A549 (cell line): ENCODE measurements at regions not wholly inside any gene's neighbourhood (a gene's known extent, or its start where the extent isn't known, plus 50 kb on each side); places are given as distances from the start of the nearest gene placed in this dataset.
"Not testable (repeated sequence)": the region's sequence is repeated elsewhere in the genome, so short reads cannot be mapped to it uniquely, and the experiment has no call there.

ENCODE experiments used
- ATAC-seq, 2 experiments: fragments of 200-7000 bp in 1 of 2; fragments of >200 bp in 1 of 2; cut with Nextera tagmentation in 1 of 2; cut with Tn5 transposase in 1 of 2; 3 replicates each; pipeline versions ENCODE4 v1.8.0 to v1.9.1; 2018 to 2020; ENCODE audit warnings: mild to moderate bottlenecking in 1 of 2, moderate library complexity in 1 of 2
- CTCF ChIA-PET: fragments of 300-600 bp; sonication (Branson Sonifier 250); formaldehyde crosslinking; extraction: SDS; loops from one replicate; lab custom pipeline; 2021; ENCODE audit warnings: antibody characterized with exemption, inconsistent platforms; lab: Yijun Ruan, JAX
- POLR2A ChIA-PET: fragments of 350-600 bp; formaldehyde crosslinking; extraction: SDS; loops from one replicate; lab custom pipeline; 2021; ENCODE audit warnings: antibody characterized with exemption, inconsistent platforms; lab: Yijun Ruan, JAX
- DNase-seq, 2 experiments: peaks; one replicate each; pipeline versions ENCODE4 v3.0.0 to v3.0.0-alpha.2; 2011 to 2016; ENCODE audit warnings: low read depth in 1 of 2, low spot score in 1 of 2
- FAIRE-seq: peaks from 2 replicates; lab custom pipeline; 2011; peaks lifted over from hg19 to GRCh38; lab: Jason Lieb, UNC
- H3K27ac ChIP-seq, 2 experiments: fragments of >200 bp; sonication (Bioruptor Twin); formaldehyde crosslinking; 3 replicates each; pipeline ENCODE4 v1.5.1; 2016 to 2017
- H3K4me1 ChIP-seq: fragments of >200 bp; sonication (Bioruptor Twin); formaldehyde crosslinking; 3 replicates; pipeline ENCODE4 v1.6.1; 2016
- H3K4me2 ChIP-seq: fragments of >200 bp; sonication (Bioruptor Twin); formaldehyde crosslinking; 3 replicates; pipeline ENCODE4 v1.6.1; 2016
- H3K4me3 ChIP-seq: fragments of >200 bp; sonication (Bioruptor Twin); formaldehyde crosslinking; 3 replicates; pipeline ENCODE4 v1.5.1; 2016
- H3K9me3 ChIP-seq: fragments of >200 bp; sonication (Bioruptor Twin); formaldehyde crosslinking; 3 replicates; pipeline ENCODE4 v1.6.1; 2016
- CEBPB ChIP-seq, 2 experiments: fragments of >200 bp in 1 of 2; sonication (Bioruptor Twin) in 1 of 2; formaldehyde crosslinking in 1 of 2; IDR thresholded peaks; 2 replicates each; pipeline ENCODE4 v1.6.1; 2012 to 2016
- CHD4 ChIP-seq: fragments of 200-600 bp; sonication (generic); IDR thresholded peaks from 2 replicates; pipeline ENCODE4 v1.6.1; 2016; ENCODE audit warnings: antibody characterized with exemption, mild to moderate bottlenecking, borderline replicate concordance
- E2F6 ChIP-seq: IDR thresholded peaks from 2 replicates; pipeline ENCODE4 v1.6.1; 2012; ENCODE audit warnings: low read depth, borderline replicate concordance
- EHMT2 ChIP-seq: fragments of 200-600 bp; sonication (generic); IDR thresholded peaks from 2 replicates; pipeline ENCODE4 v1.6.1; 2016; ENCODE audit warnings: antibody characterized with exemption, low read depth, mild to moderate bottlenecking, moderate library complexity
- ESRRA ChIP-seq: fragments of 150-350 bp; IDR thresholded peaks from 2 replicates; pipeline ENCODE4 v1.6.1; 2014; ENCODE audit warnings: mild to moderate bottlenecking, low read length, borderline replicate concordance
- FOSB ChIP-seq: fragments of 250-450 bp; sonication (Bioruptor Pico); IDR thresholded peaks from 2 replicates; pipeline ENCODE4 v1.5.0; 2020; ENCODE audit warnings: mild to moderate bottlenecking, moderate library complexity
- FOSL2 ChIP-seq, 2 experiments: fragments of 450-650 bp in 1 of 2; fragments of >200 bp in 1 of 2; sonication (Bioruptor Twin) in 1 of 2; formaldehyde crosslinking; IDR thresholded peaks; 2 replicates each; pipeline versions ENCODE4 v1.5.0 to v1.6.1; 2016 to 2020; ENCODE audit warnings: mild to moderate bottlenecking in 1 of 2, moderate library complexity in 1 of 2
- FOXS1 ChIP-seq: fragments of 250-450 bp; sonication (Bioruptor Pico); IDR thresholded peaks from 2 replicates; pipeline ENCODE4 v1.5.0; 2020; ENCODE audit warnings: mild to moderate bottlenecking, moderate library complexity
- HDAC2 ChIP-seq: fragments of 200-600 bp; sonication (generic); IDR thresholded peaks from 2 replicates; pipeline ENCODE4 v1.6.1; 2016
- JUNB ChIP-seq: fragments of >200 bp; sonication (Bioruptor Twin); formaldehyde crosslinking; IDR thresholded peaks from 2 replicates; pipeline ENCODE4 v1.6.1; 2016
- PHF8 ChIP-seq: fragments of 200-600 bp; sonication (generic); IDR thresholded peaks from 2 replicates; pipeline ENCODE4 v1.6.1; 2016; ENCODE audit warnings: low read depth, mild to moderate bottlenecking, antibody characterized with exemption, moderate library complexity, borderline replicate concordance
- POLR2A ChIP-seq: IDR thresholded peaks from 2 replicates; pipeline ENCODE4 v1.6.1; 2012; ENCODE audit warnings: mild to moderate bottlenecking, low read length
- POLR2AphosphoS2 ChIP-seq: conservative IDR thresholded peaks from 2 replicates; pipeline ENCODE4 v1.6.1; 2012; ENCODE audit warnings: low read length, improper control_type of control experiment, inconsistent platforms
- RAD21 ChIP-seq, 2 experiments: fragments of >200 bp in 1 of 2; sonication (Bioruptor Twin) in 1 of 2; formaldehyde crosslinking in 1 of 2; IDR thresholded peaks in 1 of 2; conservative IDR thresholded peaks in 1 of 2; 2 replicates in 1 of 2; 3 replicates in 1 of 2; pipeline ENCODE4 v1.6.1; 2012 to 2018; ENCODE audit warnings: inconsistent platforms in 1 of 2
- RCOR1 ChIP-seq: fragments of 150-350 bp; IDR thresholded peaks from 2 replicates; pipeline ENCODE4 v1.6.1; 2014; ENCODE audit warnings: antibody characterized with exemption, low read length, low read depth
- RNF2 ChIP-seq: fragments of 200-600 bp; sonication (generic); IDR thresholded peaks from 2 replicates; pipeline ENCODE4 v1.6.1; 2016; ENCODE audit warnings: low read depth, mild to moderate bottlenecking, antibody characterized with exemption, moderate library complexity, borderline replicate concordance
- SREBF2 ChIP-seq: fragments of 450-650 bp; IDR thresholded peaks from 2 replicates; pipeline ENCODE4 v1.6.1; 2014; ENCODE audit warnings: mild to moderate bottlenecking, moderate library complexity
- TP53 ChIP-seq: fragments of 250-450 bp; sonication (Bioruptor Pico); IDR thresholded peaks from 2 replicates; pipeline ENCODE4 v1.5.0; 2021; ENCODE audit warnings: mild to moderate bottlenecking, moderate library complexity
- WGBS: methylation state at CpG from one replicate; pipeline ENCODE4 v1.1.6; 2017; ENCODE audit errors: missing lambda C conversion rate; 5-methylcytosine and 5-hydroxymethylcytosine counted together
- TF ChIP-seq, protein P1 (sequence below): IDR thresholded peaks from 2 replicates; pipeline ENCODE4 v1.6.1; 2012
- TF ChIP-seq, protein P2 (sequence below): IDR thresholded peaks from 2 replicates; pipeline ENCODE4 v1.6.1; 2012
- TF ChIP-seq, protein P3 (sequence below): fragments of >200 bp; sonication (Bioruptor Twin); formaldehyde crosslinking; IDR thresholded peaks from 3 replicates; pipeline ENCODE4 v1.6.1; 2016

DNA sequence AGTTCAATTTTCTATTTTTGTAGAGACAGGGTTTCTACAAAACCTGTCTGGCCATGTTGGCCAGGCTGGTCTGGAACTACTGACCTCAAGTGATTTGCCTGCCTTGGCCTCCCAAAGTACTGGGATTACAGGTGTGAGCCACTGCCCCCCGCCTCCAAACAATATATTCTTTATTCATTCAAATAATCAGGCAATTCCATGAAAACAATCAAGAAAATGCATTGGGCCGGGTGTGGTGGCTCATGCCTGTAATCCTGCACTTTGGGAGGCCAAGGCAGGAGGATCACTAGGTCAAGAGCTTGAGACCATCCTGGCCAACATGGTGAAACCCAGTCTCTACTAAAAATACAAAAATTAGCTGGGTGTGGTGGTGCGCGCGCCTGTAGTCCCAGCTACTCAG, 69.9 kb upstream of the ZNF217 start:
- H3K27ac ChIP-seq, H3K4me3 ChIP-seq, H3K4me2 ChIP-seq, DNase-seq, ATAC-seq, POLR2A ChIA-PET, FAIRE-seq, H3K9me3 ChIP-seq: not testable (repeated sequence)
- WGBS = 97% methylated on average over 5 of the region's 5 CpGs
- CTCF ChIA-PET = interaction anchor here (0.7 to 1.1 kb wide), 2 partner anchors 72 to 84 kb away, joined by 3 read pairs; no protein-coding TSS in a partner anchor
- peaks cover 21% of the 10 kb centered on the region for H3K4me1 ChIP-seq

DNA sequence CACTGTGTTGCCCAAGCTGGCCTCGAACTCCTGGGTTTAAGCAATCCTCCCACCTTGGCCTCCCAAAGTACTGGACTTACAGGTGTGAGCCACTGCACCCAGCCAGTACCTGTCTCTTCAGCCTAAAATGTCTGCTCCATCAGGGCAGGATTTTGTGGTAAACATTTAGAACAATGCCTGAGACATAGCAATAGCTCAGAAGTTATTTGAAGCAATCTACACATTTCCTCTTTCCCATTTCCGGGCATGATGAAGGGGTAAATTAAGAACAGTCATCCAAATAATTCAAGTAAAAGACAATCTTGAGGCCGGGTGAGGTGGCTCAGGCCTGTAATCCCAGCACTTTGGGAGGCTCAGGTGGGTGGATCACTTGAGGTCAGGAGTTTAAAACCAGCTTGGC, 69.0 kb upstream of the ZNF217 start:
- ATAC-seq = no peak
- ChIA-PET POLR2A (no interaction called here), CTCF (interaction anchor here (0.7 to 1.6 kb wide), 4 partner anchors 9 to 83 kb away, joined by 3 to 4 read pairs (median 4); no protein-coding TSS in a partner anchor)
- H3K4me3 ChIP-seq = no peak overlapping the region
- H3K4me2 ChIP-seq = no peak overlapping the region
- WGBS = 93% methylated on average over 3 of the region's 3 CpGs
- no peak for FAIRE-seq
- 0 out of 6 replicates have a peak overlapping the region, but pooled peaks of 1 of the 2 experiments have one; percentile 6 for H3K27ac ChIP-seq
- peaks cover 28% of the 10 kb centered on the region for H3K4me1 ChIP-seq
- H3K9me3 ChIP-seq = no peaks in the 10 kb centered on the region
- no peak for TF ChIP-seq POLR2A
- no peak for TF ChIP-seq CEBPB (IDR thresholded peaks at IDR 0.05)
- no peak for TF ChIP-seq ESRRA
- TF ChIP-seq POLR2AphosphoS2 = no peak
- no peak for TF ChIP-seq EHMT2
- no peak for TF ChIP-seq SREBF2
- TF ChIP-seq RCOR1 = no peak
- no peak for TF ChIP-seq RAD21 (conservative IDR thresholded peaks at IDR 0.05 in 1 of 2, IDR thresholded peaks at IDR 0.05 in 1 of 2)
- no peak for TF ChIP-seq FOSB (CRISPR knock-in tag)
- no peak for TF ChIP-seq E2F6
- no peak for TF ChIP-seq FOXS1 (CRISPR knock-in tag)
- no peak for DNase-seq

DNA sequence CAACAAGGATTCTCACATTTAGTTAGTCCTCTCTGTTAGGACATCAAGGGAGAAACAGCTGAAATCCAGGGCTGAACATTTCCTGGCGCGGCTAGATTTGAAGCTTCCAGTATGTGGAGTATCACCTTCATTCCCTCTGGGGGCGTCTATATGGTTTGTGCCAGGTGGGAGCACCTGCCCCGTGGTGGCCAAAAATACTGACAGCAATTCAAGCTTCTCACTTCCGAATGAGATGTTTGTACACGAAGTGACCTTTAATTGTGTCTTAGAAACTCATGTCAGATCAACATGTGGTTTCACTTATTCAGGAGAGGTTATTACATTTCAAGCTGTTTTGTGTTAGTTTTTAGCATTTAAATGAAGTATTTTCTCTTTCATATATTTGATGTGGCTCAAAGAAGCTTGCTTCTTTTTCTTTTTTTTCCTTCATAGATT, 67.3 kb upstream of the ZNF217 start:
- no peak for FAIRE-seq
- Histone ChIP-seq H3K4me2 (peak overlapping the region; percentile 82), H3K4me1 (peaks cover 45% of the 10 kb centered on the region), H3K4me3 (no peak overlapping the region), H3K9me3 (no peaks in the 10 kb centered on the region), H3K27ac (peak overlapping the region; percentile 83 to 90)
- TF ChIP-seq CEBPB (IDR thresholded peaks at IDR 0.05) (no peak), JUNB (no peak), FOSB (CRISPR knock-in tag) (no peak), TP53 (CRISPR knock-in tag) (no peak), ESRRA (no peak), PHF8 (no peak), RNF2 (no peak), HDAC2 (no peak), FOSL2 (IDR thresholded peaks at IDR 0.05) (no peak), FOSL2 (CRISPR knock-in tag; IDR thresholded peaks at IDR 0.05) (no peak), CHD4 (no peak)
- TF ChIP-seq, protein P1, sequence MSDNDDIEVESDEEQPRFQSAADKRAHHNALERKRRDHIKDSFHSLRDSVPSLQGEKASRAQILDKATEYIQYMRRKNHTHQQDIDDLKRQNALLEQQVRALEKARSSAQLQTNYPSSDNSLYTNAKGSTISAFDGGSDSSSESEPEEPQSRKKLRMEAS = no peak
- TF ChIP-seq, protein P2, sequence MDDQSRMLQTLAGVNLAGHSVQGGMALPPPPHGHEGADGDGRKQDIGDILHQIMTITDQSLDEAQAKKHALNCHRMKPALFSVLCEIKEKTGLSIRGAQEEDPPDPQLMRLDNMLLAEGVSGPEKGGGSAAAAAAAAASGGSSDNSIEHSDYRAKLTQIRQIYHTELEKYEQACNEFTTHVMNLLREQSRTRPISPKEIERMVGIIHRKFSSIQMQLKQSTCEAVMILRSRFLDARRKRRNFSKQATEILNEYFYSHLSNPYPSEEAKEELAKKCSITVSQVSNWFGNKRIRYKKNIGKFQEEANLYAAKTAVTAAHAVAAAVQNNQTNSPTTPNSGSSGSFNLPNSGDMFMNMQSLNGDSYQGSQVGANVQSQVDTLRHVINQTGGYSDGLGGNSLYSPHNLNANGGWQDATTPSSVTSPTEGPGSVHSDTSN = no peak
- TF ChIP-seq, protein P3, sequence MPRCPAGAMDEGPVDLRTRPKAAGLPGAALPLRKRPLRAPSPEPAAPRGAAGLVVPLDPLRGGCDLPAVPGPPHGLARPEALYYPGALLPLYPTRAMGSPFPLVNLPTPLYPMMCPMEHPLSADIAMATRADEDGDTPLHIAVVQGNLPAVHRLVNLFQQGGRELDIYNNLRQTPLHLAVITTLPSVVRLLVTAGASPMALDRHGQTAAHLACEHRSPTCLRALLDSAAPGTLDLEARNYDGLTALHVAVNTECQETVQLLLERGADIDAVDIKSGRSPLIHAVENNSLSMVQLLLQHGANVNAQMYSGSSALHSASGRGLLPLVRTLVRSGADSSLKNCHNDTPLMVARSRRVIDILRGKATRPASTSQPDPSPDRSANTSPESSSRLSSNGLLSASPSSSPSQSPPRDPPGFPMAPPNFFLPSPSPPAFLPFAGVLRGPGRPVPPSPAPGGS = no peak
- WGBS = 48% methylated on average over 6 of the region's 6 CpGs
- POLR2A ChIA-PET = interaction anchor here (0.8 to 2.5 kb wide), 6 partner anchors 38 to 113 kb away, joined by 3 to 11 read pairs (median 4); no protein-coding TSS in a partner anchor
- ATAC-seq = peak in 1 of 2 experiments; percentile 24; a peak in 3 of 6 replicates
- CTCF ChIA-PET = interaction anchor here (0.6 to 1.3 kb wide), 8 partner anchors 9 to 277 kb away, joined by 3 read pairs; no protein-coding TSS in a partner anchor
- no peak for DNase-seq
